ENCODE measurements at regions not wholly inside any gene's neighbourhood (a gene's known extent, or its start where the extent isn't known, plus 50 kb on each side); places are given as distances from the start of the nearest gene placed in this dataset.
"Not testable (repeated sequence)": the region's sequence is repeated elsewhere in the genome, so short reads cannot be mapped to it uniquely, and the experiment has no call there.

DNA sequence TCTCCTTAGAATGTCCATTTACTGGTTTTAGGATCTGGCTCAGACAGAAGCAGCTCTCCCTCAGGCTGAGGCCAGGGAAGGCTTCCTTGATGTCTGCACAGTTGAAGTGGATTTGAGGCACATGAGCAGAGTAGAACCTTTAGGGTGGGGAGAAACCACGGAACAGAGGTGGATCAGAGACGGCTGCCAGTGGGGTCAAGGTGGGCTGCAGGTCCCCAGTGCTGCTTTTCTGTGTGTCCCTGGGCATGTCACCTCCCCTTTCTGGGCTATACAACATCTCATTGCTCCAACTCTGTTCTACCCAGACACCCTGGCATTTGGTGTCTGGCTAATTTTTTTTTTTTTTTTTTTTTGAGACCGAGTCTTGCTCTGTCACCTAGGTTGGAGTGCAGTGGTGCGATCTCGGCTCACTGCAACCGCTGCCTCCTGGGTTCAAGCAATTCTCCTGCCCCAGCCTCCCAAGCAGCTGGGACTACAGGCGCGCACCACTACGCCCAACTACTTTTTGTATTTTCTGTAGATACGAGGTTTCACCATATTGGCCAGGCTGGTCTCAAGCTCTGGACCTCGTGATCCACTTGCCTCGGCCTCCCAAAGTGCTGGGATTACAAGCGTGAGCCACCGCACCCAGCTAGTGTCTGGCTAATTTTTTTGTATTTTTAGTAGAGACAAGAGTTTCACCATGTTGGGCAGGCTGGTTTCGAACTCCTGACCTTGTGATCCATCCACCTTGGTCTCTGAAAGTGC lies 73.3 kb upstream of the THOC3 start:
- CTCF ChIA-PET (ENCODE audit: low intra/inter-chr PET ratio, low total read pairs); POLR2A ChIA-PET; DNase-seq (ENCODE audit: low spot score); in situ Hi-C loops (cut with HindIII; ENCODE audit: extremely low pct_ligation_motif_present, low pct_unique_long_range_greater_than_20kb); H3K36me3 ChIP-seq (replicated peaks in 1 of 2; ENCODE audit: control insufficient read depth in 1 of 2, insufficient read depth in 2 of 2, low read length in 2 of 2); H3K4me3 ChIP-seq (replicated peaks in 1 of 3; ENCODE audit: insufficient read depth in 1 of 3, low read depth in 2 of 3, low read length in 3 of 3); H3K9me3 ChIP-seq (ENCODE audit: low read length); H3K27me3 ChIP-seq (ENCODE audit: control insufficient read depth in 1 of 2, insufficient read depth in 2 of 2, low read length in 2 of 2); H2AFZ ChIP-seq (ENCODE audit: low read length); FAIRE-seq; H4K20me1 ChIP-seq (ENCODE audit: insufficient read depth, low read length); ATAC-seq; H3K4me2 ChIP-seq (ENCODE audit: low read depth, low read length); intact Hi-C loops (cut with micrococcal nuclease; ENCODE audit: unreplicated experiment); H3K27ac ChIP-seq (ENCODE audit: extremely low read length, insufficient read depth, low read length); H3K9ac ChIP-seq (ENCODE audit: insufficient read depth, low read depth, low read length); H3K4me1 ChIP-seq (ENCODE audit: insufficient read depth, low read length); BruUV-seq (replicated peaks); H3K79me2 ChIP-seq (ENCODE audit: insufficient read depth, low read length): not testable (repeated sequence)
- WGBS (ENCODE audit: low lambda C conversion rate): 58% methylated on average over 15 of the region's 15 CpGs

DNA sequence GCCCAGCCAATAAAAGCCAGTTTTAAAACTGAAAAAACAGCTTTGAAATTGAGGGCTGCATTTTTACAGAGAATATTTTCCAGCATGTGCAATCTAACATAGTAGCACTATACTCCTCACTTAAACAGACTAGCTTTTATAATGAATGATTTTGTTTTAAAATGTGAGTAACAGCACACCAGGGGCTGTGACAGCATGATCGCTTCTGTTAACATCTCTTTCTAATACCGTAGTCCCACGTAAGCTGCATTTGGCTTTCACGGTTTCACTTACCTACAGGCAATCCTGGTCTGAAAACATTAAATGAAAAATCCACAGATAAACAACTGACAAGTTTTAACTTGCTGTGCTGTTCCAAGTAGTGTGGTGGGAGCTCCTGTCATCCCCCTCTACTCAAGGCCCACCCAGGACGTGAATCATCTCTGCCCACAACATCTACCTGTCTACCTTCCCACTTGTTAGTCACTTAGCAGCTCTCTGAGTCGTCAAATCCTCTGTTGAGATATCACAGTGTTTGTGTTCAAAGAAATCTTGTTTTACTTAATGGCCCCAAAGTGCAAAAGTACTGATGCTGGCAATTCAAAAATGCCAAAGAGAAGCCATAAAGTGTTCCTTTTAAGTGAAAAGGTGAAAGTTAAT lies 74.0 kb upstream of the THOC3 start:
- in situ Hi-C loops (cut with HindIII; ENCODE audit: extremely low pct_ligation_motif_present, low pct_unique_long_range_greater_than_20kb); H3K27me3 ChIP-seq (ENCODE audit: control insufficient read depth in 1 of 2, insufficient read depth in 2 of 2, low read length in 2 of 2); BruUV-seq (replicated peaks); H2AFZ ChIP-seq (ENCODE audit: low read length); H3K4me1 ChIP-seq (ENCODE audit: insufficient read depth, low read length); ATAC-seq; H3K4me2 ChIP-seq (ENCODE audit: low read depth, low read length); H4K20me1 ChIP-seq (ENCODE audit: insufficient read depth, low read length); DNase-seq (ENCODE audit: low spot score); H3K9me3 ChIP-seq (ENCODE audit: low read length); FAIRE-seq; H3K27ac ChIP-seq (ENCODE audit: extremely low read length, insufficient read depth, low read length); H3K36me3 ChIP-seq (replicated peaks in 1 of 2; ENCODE audit: control insufficient read depth in 1 of 2, insufficient read depth in 2 of 2, low read length in 2 of 2); CTCF ChIA-PET (ENCODE audit: low intra/inter-chr PET ratio, low total read pairs); H3K9ac ChIP-seq (ENCODE audit: insufficient read depth, low read depth, low read length); intact Hi-C loops (cut with micrococcal nuclease; ENCODE audit: unreplicated experiment); H3K4me3 ChIP-seq (replicated peaks in 1 of 3; ENCODE audit: insufficient read depth in 1 of 3, low read depth in 2 of 3, low read length in 3 of 3); POLR2A ChIA-PET; H3K79me2 ChIP-seq (ENCODE audit: insufficient read depth, low read length): not testable (repeated sequence)
- WGBS (ENCODE audit: low lambda C conversion rate): 40% methylated on average over 6 of the region's 6 CpGs

GRCh38 chr5:176043252-176043829 lies 75.2 kb upstream of the THOC3 start:
- POLR2A ChIA-PET; H3K36me3 ChIP-seq (replicated peaks in 1 of 2; ENCODE audit: control insufficient read depth in 1 of 2, insufficient read depth in 2 of 2, low read length in 2 of 2); H3K9me3 ChIP-seq (ENCODE audit: low read length); FAIRE-seq; H3K9ac ChIP-seq (ENCODE audit: insufficient read depth, low read depth, low read length); CTCF ChIA-PET (ENCODE audit: low intra/inter-chr PET ratio, low total read pairs); H2AFZ ChIP-seq (ENCODE audit: low read length); DNase-seq (ENCODE audit: low spot score); BruUV-seq (replicated peaks); H4K20me1 ChIP-seq (ENCODE audit: insufficient read depth, low read length); H3K4me3 ChIP-seq (replicated peaks in 1 of 3; ENCODE audit: insufficient read depth in 1 of 3, low read depth in 2 of 3, low read length in 3 of 3); H3K79me2 ChIP-seq (ENCODE audit: insufficient read depth, low read length); in situ Hi-C loops (cut with HindIII; ENCODE audit: extremely low pct_ligation_motif_present, low pct_unique_long_range_greater_than_20kb); ATAC-seq; H3K4me2 ChIP-seq (ENCODE audit: low read depth, low read length); intact Hi-C loops (cut with micrococcal nuclease; ENCODE audit: unreplicated experiment); H3K27ac ChIP-seq (ENCODE audit: extremely low read length, insufficient read depth, low read length); H3K4me1 ChIP-seq (ENCODE audit: insufficient read depth, low read length); H3K27me3 ChIP-seq (ENCODE audit: control insufficient read depth in 1 of 2, insufficient read depth in 2 of 2, low read length in 2 of 2): not testable (repeated sequence)
- 10% methylated on average over 3 of the region's 7 CpGs for WGBS (ENCODE audit: low lambda C conversion rate)

DNA sequence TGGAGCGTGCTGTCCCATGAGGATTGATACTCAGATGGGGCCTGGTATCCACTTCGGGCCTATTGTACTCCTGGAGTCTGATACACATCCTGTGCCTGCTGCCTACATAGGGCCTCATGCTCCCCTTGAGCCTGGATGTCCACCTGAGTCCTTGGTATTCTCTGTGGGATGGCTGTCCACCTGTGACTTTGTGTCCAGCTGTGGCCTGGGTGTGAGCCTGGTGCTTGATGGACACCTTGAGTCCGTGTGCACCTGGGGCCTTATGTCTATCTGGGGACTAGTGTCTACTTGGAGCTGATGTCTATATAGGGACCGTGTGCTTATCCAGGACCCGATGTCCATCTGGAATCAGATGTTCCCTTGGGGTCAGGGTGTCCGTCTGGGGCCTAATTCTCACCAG lies 75.9 kb upstream of the THOC3 start:
- H3K4me1 ChIP-seq (ENCODE audit: insufficient read depth, low read length); DNase-seq (ENCODE audit: low spot score); H4K20me1 ChIP-seq (ENCODE audit: insufficient read depth, low read length); CTCF ChIA-PET (ENCODE audit: low intra/inter-chr PET ratio, low total read pairs); H3K27ac ChIP-seq (ENCODE audit: extremely low read length, insufficient read depth, low read length); in situ Hi-C loops (cut with HindIII; ENCODE audit: extremely low pct_ligation_motif_present, low pct_unique_long_range_greater_than_20kb); H3K9ac ChIP-seq (ENCODE audit: insufficient read depth, low read depth, low read length); H3K4me3 ChIP-seq (replicated peaks in 1 of 3; ENCODE audit: insufficient read depth in 1 of 3, low read depth in 2 of 3, low read length in 3 of 3); ATAC-seq; H3K79me2 ChIP-seq (ENCODE audit: insufficient read depth, low read length); H2AFZ ChIP-seq (ENCODE audit: low read length); H3K9me3 ChIP-seq (ENCODE audit: low read length); H3K27me3 ChIP-seq (ENCODE audit: control insufficient read depth in 1 of 2, insufficient read depth in 2 of 2, low read length in 2 of 2); H3K36me3 ChIP-seq (replicated peaks in 1 of 2; ENCODE audit: control insufficient read depth in 1 of 2, insufficient read depth in 2 of 2, low read length in 2 of 2); BruUV-seq (replicated peaks); POLR2A ChIA-PET; H3K4me2 ChIP-seq (ENCODE audit: low read depth, low read length); intact Hi-C loops (cut with micrococcal nuclease; ENCODE audit: unreplicated experiment); FAIRE-seq: not testable (repeated sequence)
- WGBS (ENCODE audit: low lambda C conversion rate): 0% methylated on average over 2 of the region's 6 CpGs

Measured in HepG2 (cell line).